Tibial nerve (tissue), 4 donors: ENCODE measurements at regions not wholly inside any gene's neighbourhood (a gene's known extent, or its start where the extent isn't known, plus 50 kb on each side); places are given as distances from the start of the nearest gene placed in this dataset.
"Not testable (repeated sequence)": the region's sequence is repeated elsewhere in the genome, so short reads cannot be mapped to it uniquely, and the experiment has no call there.

Experiments used
- DNase-seq, 2 donors: peaks; one replicate each; pipeline ENCODE4 v3.0.0-alpha.2; 2019; ENCODE audit warnings: low spot score in 2 of 2
- H3K27ac ChIP-seq, 4 donors: fragments of 200-600 bp; sonication (generic) in 3 of 4; one replicate each; pipeline ENCODE4 v1.5.1; 2017 to 2019; ENCODE audit warnings: mild to moderate bottlenecking in 1 of 4
- H3K27me3 ChIP-seq, 2 donors: fragments of 200-600 bp; sonication (generic) in 1 of 2; one replicate each; pipeline versions ENCODE4 v1.5.1 to v1.6.0; 2017 to 2019
- H3K36me3 ChIP-seq, 3 donors: fragments of 200-600 bp; sonication (generic); one replicate each; pipeline ENCODE4 v1.5.1; 2018 to 2019
- H3K4me1 ChIP-seq, 4 donors: fragments of 200-600 bp; sonication (generic) in 3 of 4; one replicate each; pipeline ENCODE4 v1.5.1; 2017 to 2019
- H3K4me3 ChIP-seq, 4 donors: fragments of 200-600 bp; sonication (generic) in 3 of 4; one replicate each; pipeline ENCODE4 v1.5.1; 2017 to 2019; ENCODE audit warnings: mild to moderate bottlenecking in 1 of 4, moderate library complexity in 1 of 4
- H3K9me3 ChIP-seq, 4 donors: fragments of 200-600 bp; sonication (generic) in 3 of 4; one replicate each; pipeline ENCODE4 v1.5.1; 2017 to 2019
- CTCF ChIP-seq, 5 experiments: fragments of 200-600 bp in 3 of 5; fragments of 450-650 bp in 2 of 5; sonication (generic) in 3 of 5; IDR thresholded peaks; one replicate each; pipeline ENCODE4 v1.5.1; 2016 to 2019; ENCODE audit warnings: antibody characterized with exemption in 5 of 5, mild to moderate bottlenecking in 3 of 5, moderate library complexity in 2 of 5
- EP300 ChIP-seq, 2 donors: sonication (generic); formaldehyde crosslinking; IDR thresholded peaks; one replicate each; pipeline ENCODE4 v1.6.1; 2017; ENCODE audit warnings: antibody characterized with exemption in 2 of 2, mild to moderate bottlenecking in 1 of 2
- POLR2A ChIP-seq, 2 donors: fragments of 450-650 bp; IDR thresholded peaks; one replicate each; pipeline ENCODE4 v1.6.1; 2017; ENCODE audit warnings: antibody characterized with exemption in 2 of 2, mild to moderate bottlenecking in 2 of 2, moderate library complexity in 2 of 2
- WGBS, 2 donors: methylation state at CpG; one replicate each; pipeline ENCODE4 v1.1.5; 2018; 5-methylcytosine and 5-hydroxymethylcytosine counted together

- not testable (repeated sequence) for H3K9me3 ChIP-seq, H3K36me3 ChIP-seq, H3K27me3 ChIP-seq, H3K27ac ChIP-seq, H3K4me1 ChIP-seq, H3K4me3 ChIP-seq, DNase-seq
- 55 to 87% methylated on average over 3 of the region's 3 CpGs for WGBS, 2 donors
These were observed 629.1 kb downstream of the TTLL7 start for GRCh38 chr1:83369853-83370252.

- not testable (repeated sequence) for H3K4me1 ChIP-seq, H3K27me3 ChIP-seq, H3K27ac ChIP-seq
These were observed 633.6 kb downstream of the TTLL7 start for GRCh38 chr1:83365320-83365719.

DNA sequence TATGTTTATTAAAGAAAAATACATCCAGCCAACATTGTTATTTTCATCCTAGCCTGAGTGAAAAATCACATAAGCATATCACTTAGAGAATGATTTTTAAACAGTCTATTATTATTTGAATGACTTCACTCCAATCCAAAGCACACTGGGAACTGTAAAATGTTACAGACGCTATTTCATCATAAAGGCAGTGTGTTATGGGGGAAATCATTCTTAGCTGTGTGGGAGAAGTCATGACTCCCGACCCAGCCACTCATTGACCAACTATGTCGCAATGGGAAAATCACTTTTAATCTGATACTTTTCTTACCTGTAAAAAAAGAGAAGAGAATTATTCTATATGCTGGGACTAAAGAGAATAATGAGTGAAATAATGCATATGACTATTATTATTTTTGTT is 653.6 kb downstream of the TTLL7 start:
- WGBS, 2 donors, result 50 to 51% methylated on average over 3 of the region's 3 CpGs
- not testable (repeated sequence) for H3K27me3 ChIP-seq, H3K4me3 ChIP-seq, H3K9me3 ChIP-seq, H3K4me1 ChIP-seq, H3K27ac ChIP-seq, H3K36me3 ChIP-seq, DNase-seq

More at GRCh38 chr1:83365320-83365719, 633.6 kb downstream of the TTLL7 start:
- H3K9me3 ChIP-seq, DNase-seq, H3K36me3 ChIP-seq, H3K4me3 ChIP-seq: not testable (repeated sequence)
- WGBS, 2 donors, result 80 to 87% methylated on average over 2 of the region's 2 CpGs

DNA sequence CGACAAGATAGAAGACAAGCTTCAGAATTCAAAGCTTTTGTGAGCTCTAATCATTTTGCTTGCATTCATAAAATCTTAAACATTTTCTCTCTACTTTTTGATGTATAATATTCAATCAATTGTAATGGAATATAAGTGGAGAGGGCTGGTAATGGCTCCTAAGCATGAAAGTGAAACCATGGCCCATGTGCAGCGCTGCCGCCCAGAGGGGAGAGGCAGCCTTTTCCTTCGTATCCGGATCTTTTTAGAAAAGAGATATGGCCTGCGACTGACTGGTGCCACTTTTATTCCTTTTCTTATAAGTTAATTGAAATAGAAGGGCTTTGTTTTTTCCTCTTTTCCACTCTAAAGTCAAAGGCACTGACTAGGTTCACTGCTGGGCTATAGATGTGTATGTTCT is 655.2 kb downstream of the TTLL7 start:
- not testable (repeated sequence) for H3K4me3 ChIP-seq, H3K36me3 ChIP-seq, H3K27me3 ChIP-seq, H3K27ac ChIP-seq, DNase-seq, H3K4me1 ChIP-seq, H3K9me3 ChIP-seq
- 60 to 73% methylated on average over 6 of the region's 6 CpGs for WGBS, 2 donors

DNA sequence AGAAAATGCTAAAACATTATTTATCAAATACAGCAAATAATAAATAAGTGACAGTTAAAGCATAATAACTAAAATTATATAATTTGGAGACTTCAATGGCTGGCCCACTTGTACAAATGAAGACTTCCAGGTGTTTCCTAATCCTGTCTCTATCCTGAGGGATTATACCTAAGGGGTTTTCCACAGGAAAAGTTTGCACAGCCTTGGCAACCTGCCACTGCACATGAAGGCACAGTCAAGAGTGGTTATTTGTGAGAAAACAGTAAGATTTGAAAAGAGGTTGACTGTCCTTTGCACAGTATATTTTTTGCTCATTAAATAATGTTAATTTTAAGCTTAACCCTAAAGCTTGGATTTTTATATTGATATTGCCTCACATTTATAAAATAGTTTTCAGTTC is 655.9 kb downstream of the TTLL7 start:
- H3K36me3 ChIP-seq, H3K27ac ChIP-seq, H3K4me3 ChIP-seq, H3K9me3 ChIP-seq, H3K27me3 ChIP-seq, H3K4me1 ChIP-seq: not testable (repeated sequence)
- DNase-seq, result peak in 1 of 2 donors; percentile 4

GRCh38 chr1:83332308-83332707 is 666.6 kb downstream of the TTLL7 start:
- 33 to 38% methylated on average over 1 of the region's 1 CpG for WGBS, 2 donors
- DNase-seq, H3K27me3 ChIP-seq, H3K27ac ChIP-seq, H3K4me3 ChIP-seq, H3K36me3 ChIP-seq, H3K4me1 ChIP-seq, H3K9me3 ChIP-seq: not testable (repeated sequence)

DNA sequence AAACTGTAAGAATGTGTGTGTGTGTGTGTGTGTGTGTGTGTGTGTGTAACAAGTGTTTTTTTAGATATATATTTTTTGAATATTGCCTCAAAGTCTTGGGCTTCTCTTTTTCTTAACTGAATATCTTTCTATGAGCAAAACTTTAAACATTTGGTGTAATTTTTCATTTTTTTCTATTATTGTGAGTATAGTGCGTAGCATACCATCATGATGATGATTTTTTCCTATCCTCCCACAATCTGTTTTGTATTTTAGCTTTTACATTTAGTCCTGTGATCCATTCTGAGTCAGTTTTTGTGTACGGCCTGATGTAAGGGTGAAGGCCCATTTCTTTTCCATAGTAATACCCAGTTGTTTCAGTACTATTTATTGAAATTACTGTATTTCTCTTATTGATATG is 680.6 kb downstream of the TTLL7 start:
- no peaks in the 10 kb centered on the region for H3K4me1 ChIP-seq
- H3K4me3 ChIP-seq, result no peak overlapping the region
- WGBS, 2 donors, result 94 to 96% methylated on average over 2 of the region's 2 CpGs
- no peak overlapping the region for H3K27ac ChIP-seq
- no peak for TF ChIP-seq POLR2A (IDR thresholded peaks at IDR 0.05)
- no peak for TF ChIP-seq EP300 (IDR thresholded peaks at IDR 0.05)
- no peak for TF ChIP-seq CTCF (IDR thresholded peaks at IDR 0.05)
- H3K36me3 ChIP-seq, result no peaks in the 10 kb centered on the region
- no peak for DNase-seq
- peaks cover 0 to 4% (median 0%) of the 10 kb centered on the region in 4 donors for H3K9me3 ChIP-seq
- no peaks in the 10 kb centered on the region for H3K27me3 ChIP-seq

DNA sequence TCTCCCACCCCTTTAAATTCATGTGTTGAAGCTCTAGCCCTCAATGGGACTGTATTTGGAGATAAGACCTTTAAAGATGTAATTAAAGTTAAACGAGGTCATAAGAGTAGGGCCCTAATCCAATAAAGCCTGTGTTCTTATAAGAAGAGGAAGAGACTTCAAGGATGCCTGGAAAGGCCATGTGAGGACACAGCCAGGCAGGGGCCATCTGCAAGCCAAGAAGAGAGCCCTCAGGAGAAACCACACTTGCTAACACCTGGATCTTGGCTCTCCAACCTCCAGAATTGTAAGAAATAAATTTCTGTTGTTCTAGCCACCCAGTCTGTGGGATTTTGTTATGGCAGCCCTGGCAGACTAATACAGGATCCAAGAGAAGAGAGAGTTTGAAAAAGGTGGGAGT is 683.5 kb downstream of the TTLL7 start:
- not testable (repeated sequence) for H3K9me3 ChIP-seq, H3K4me1 ChIP-seq, H3K4me3 ChIP-seq, H3K27ac ChIP-seq, H3K36me3 ChIP-seq, DNase-seq, H3K27me3 ChIP-seq
- WGBS, 2 donors, result 30 to 36% methylated on average over 1 of the region's 1 CpG

DNA sequence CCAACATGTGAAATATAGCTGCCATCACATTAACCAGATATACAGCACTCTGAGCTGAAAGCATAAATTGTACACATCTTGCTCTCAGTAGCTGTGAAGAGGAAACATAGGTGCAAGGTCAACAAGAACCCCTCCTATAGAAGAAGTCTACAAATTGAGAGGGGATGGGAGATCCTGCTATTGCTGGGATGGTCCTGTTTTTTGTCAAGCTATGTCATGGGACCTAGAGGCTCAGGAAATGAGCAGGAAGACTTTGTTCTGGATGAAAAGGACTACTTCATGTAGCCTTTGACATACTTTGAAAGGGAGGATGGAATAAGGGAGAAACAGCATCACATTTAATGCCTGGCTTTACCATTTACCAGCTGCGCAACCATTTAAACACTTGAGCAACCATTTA is 688.8 kb downstream of the TTLL7 start:
- not testable (repeated sequence) for H3K4me3 ChIP-seq, H3K9me3 ChIP-seq, H3K4me1 ChIP-seq, DNase-seq, H3K36me3 ChIP-seq, H3K27ac ChIP-seq, H3K27me3 ChIP-seq
- 94 to 100% methylated on average over 1 of the region's 1 CpG for WGBS, 2 donors

DNA sequence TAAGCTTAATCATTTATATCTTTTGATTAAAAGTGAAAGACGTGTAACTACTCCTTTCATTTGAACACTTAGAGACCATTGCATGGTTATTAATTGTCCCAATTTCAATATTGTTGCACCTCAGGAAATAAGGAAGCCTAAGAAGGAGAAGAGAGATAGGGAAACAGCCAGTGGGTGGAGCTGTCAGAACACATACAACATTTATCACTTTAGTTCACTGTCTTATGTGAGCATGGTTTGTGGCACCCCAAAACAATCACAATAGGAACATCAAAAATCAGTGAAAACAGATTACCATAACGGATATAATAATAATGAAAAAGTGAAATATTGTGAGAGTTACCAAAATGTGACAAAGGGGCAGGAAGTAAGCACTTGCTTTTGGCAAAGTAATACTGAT is 689.9 kb downstream of the TTLL7 start:
- WGBS, 2 donors, result 83 to 100% methylated on average over 2 of the region's 2 CpGs

DNA sequence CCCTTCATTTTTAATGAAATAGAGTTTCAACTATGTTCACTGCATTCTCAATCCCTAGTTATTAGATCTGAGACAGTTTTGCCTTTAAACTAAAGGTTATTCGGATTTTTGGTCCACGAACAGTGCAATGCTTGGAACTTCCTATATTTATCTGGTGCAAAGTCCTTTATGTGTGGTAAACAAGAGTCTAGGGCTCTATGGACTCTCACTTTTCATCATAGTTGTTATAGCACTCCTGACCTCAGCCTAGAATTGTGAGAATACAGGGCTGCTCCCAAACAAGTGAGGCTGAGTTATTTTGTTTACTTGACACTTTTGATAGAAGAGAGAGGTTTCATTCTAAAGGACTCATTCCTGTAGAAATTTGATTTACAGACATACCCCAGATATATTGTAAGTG is 692.1 kb downstream of the TTLL7 start:
- 89 to 95% methylated on average over 2 of the region's 2 CpGs for WGBS, 2 donors
- not testable (repeated sequence) for H3K4me1 ChIP-seq, H3K36me3 ChIP-seq, H3K27me3 ChIP-seq, H3K9me3 ChIP-seq, DNase-seq, H3K27ac ChIP-seq, H3K4me3 ChIP-seq

More for the DNA sequence above, 689.9 kb downstream of the TTLL7 start:
- H3K9me3 ChIP-seq, H3K36me3 ChIP-seq, H3K4me1 ChIP-seq, H3K4me3 ChIP-seq, H3K27ac ChIP-seq, DNase-seq, H3K27me3 ChIP-seq: not testable (repeated sequence)

GRCh38 chr1:83295594-83295993 is 703.3 kb downstream of the TTLL7 start:
- not testable (repeated sequence) for H3K36me3 ChIP-seq, H3K4me1 ChIP-seq, DNase-seq, H3K27ac ChIP-seq, H3K27me3 ChIP-seq, H3K4me3 ChIP-seq, H3K9me3 ChIP-seq
- WGBS, 2 donors, result 88 to 95% methylated on average over 1 of the region's 1 CpG

DNA sequence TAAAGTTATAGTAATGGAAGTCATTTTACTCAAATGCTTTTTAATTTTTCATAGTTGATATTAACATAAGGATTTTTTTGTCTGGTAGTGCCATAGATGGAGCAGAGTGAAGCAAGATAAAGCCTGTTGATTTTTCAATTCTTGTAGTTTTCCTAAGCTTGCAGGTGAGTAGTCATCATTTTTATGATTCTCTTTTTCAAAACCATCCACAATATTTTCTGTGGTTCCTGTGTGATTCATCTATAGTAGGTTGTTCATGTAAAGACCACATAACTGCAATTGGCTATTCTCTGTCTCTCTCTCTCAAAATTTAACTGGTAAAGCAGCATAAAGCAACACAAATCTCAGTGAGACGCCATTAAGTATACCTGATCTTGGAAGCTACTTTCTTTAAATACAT is 711.5 kb downstream of the TTLL7 start:
- 88 to 90% methylated on average over 1 of the region's 1 CpG for WGBS, 2 donors
- not testable (repeated sequence) for H3K27me3 ChIP-seq, H3K9me3 ChIP-seq, H3K36me3 ChIP-seq, H3K27ac ChIP-seq, DNase-seq, H3K4me1 ChIP-seq, H3K4me3 ChIP-seq

DNA sequence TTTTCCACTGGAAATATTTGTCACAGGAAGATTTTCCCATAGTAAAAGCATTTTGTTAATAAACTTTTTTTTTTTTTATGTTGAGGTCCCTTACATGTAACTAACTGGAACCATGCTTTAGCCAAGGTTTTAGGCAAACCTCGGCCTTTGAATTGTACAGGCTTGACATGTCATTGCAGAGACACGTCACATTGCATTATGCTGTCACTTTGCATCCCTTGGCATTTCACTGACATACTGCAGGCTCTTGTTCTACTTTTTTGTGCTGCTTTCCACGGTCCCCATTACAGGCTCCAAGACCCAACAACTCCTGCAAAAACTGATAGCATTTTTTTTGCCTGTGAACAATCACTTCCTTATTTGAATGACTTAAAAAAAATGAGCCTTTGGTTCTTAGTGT is 724.3 kb downstream of the TTLL7 start:
- not testable (repeated sequence) for H3K4me3 ChIP-seq, H3K4me1 ChIP-seq, H3K36me3 ChIP-seq, H3K27ac ChIP-seq, H3K9me3 ChIP-seq, H3K27me3 ChIP-seq, DNase-seq
- WGBS, 2 donors, result 28 to 54% methylated on average over 3 of the region's 3 CpGs
